B cell (primary cell): ENCODE measurements at regions not wholly inside any gene's neighbourhood (a gene's known extent, or its start where the extent isn't known, plus 50 kb on each side); places are given as distances from the start of the nearest gene placed in this dataset.

ENCODE experiments used
- CTCF ChIP-seq: fragments of 200-600 bp; IDR thresholded peaks from one replicate; pipeline ENCODE4 v1.8.0; 2022; ENCODE audit warnings: antibody characterized with exemption, mild to moderate bottlenecking
- EZH2 ChIP-seq: IDR thresholded peaks from 2 replicates; pipeline ENCODE4 v1.6.1; 2012; ENCODE audit warnings: borderline replicate concordance, low read depth, mild to moderate bottlenecking, moderate library complexity, low read length; ENCODE audit not compliant: insufficient read depth, poor library complexity, severe bottlenecking

GRCh38 chr18:22560275-22560610 lies 142.5 kb upstream of the CTAGE1 start:
- no peak for TF ChIP-seq CTCF
- TF ChIP-seq EZH2, result no peak
